ENCODE measurements at regions not wholly inside any gene's neighbourhood (a gene's known extent, or its start where the extent isn't known, plus 50 kb on each side); places are given as distances from the start of the nearest gene placed in this dataset.

DNA sequence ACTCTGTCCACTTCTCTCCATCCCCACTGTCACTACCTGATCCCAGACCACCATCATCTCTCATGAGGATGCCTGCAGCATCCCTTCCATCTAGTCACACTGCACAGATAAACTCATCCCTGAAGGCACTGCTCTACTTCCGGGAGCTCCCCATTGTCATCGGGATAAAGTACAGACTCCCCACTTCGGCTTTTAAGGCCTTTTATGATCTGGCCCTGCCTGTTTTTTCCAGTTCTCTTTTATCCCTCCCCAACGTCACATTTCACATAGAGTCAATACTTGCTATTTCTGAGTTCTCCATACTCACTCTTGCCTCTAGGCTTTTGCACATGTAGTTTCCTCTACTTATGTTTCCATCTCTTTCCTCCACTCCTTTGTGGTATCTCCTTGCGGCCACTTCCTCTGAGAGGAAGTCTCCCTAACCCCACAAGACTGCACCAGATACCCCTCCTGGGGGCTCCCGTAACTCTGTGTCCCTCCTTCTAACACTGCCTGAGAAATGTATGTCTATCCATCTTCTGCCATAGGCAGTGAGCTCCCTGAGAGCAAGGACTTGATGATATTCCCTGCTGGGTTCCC lies 66.9 kb downstream of the COPRS start:
- no peak for TF ChIP-seq HMG20A (CRISPR knock-in tag; conservative IDR thresholded peaks at IDR 0.05)
- TF ChIP-seq, protein P1, sequence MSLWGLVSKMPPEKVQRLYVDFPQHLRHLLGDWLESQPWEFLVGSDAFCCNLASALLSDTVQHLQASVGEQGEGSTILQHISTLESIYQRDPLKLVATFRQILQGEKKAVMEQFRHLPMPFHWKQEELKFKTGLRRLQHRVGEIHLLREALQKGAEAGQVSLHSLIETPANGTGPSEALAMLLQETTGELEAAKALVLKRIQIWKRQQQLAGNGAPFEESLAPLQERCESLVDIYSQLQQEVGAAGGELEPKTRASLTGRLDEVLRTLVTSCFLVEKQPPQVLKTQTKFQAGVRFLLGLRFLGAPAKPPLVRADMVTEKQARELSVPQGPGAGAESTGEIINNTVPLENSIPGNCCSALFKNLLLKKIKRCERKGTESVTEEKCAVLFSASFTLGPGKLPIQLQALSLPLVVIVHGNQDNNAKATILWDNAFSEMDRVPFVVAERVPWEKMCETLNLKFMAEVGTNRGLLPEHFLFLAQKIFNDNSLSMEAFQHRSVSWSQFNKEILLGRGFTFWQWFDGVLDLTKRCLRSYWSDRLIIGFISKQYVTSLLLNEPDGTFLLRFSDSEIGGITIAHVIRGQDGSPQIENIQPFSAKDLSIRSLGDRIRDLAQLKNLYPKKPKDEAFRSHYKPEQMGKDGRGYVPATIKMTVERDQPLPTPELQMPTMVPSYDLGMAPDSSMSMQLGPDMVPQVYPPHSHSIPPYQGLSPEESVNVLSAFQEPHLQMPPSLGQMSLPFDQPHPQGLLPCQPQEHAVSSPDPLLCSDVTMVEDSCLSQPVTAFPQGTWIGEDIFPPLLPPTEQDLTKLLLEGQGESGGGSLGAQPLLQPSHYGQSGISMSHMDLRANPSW (CRISPR knock-in tag; IDR thresholded peaks at IDR 0.05) = no peak
- TF ChIP-seq POLR2AphosphoS5 (IDR thresholded peaks at IDR 0.05; ENCODE audit: control insufficient read depth, insufficient read depth, low read depth, low read length) = no peak
- TF ChIP-seq, protein P2, sequence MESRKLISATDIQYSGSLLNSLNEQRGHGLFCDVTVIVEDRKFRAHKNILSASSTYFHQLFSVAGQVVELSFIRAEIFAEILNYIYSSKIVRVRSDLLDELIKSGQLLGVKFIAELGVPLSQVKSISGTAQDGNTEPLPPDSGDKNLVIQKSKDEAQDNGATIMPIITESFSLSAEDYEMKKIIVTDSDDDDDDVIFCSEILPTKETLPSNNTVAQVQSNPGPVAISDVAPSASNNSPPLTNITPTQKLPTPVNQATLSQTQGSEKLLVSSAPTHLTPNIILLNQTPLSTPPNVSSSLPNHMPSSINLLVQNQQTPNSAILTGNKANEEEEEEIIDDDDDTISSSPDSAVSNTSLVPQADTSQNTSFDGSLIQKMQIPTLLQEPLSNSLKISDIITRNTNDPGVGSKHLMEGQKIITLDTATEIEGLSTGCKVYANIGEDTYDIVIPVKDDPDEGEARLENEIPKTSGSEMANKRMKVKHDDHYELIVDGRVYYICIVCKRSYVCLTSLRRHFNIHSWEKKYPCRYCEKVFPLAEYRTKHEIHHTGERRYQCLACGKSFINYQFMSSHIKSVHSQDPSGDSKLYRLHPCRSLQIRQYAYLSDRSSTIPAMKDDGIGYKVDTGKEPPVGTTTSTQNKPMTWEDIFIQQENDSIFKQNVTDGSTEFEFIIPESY (CRISPR knock-in tag; IDR thresholded peaks at IDR 0.05) = no peak
- no peak for TF ChIP-seq RCOR1 (IDR thresholded peaks at IDR 0.05; ENCODE audit: borderline replicate concordance in 1 of 2, low read depth in 2 of 2, low read length in 2 of 2)
- no peak for TF ChIP-seq ZNF785 (CRISPR knock-in tag; IDR thresholded peaks at IDR 0.05)
- TF ChIP-seq CHD2 (IDR thresholded peaks at IDR 0.05; ENCODE audit: low read depth, low read length) = no peak
- TF ChIP-seq, protein P3, sequence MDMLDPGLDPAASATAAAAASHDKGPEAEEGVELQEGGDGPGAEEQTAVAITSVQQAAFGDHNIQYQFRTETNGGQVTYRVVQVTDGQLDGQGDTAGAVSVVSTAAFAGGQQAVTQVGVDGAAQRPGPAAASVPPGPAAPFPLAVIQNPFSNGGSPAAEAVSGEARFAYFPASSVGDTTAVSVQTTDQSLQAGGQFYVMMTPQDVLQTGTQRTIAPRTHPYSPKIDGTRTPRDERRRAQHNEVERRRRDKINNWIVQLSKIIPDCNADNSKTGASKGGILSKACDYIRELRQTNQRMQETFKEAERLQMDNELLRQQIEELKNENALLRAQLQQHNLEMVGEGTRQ (CRISPR knock-in tag; IDR thresholded peaks at IDR 0.05) = no peak
- no peak for TF ChIP-seq YBX1 (IDR thresholded peaks at IDR 0.05)
- TF ChIP-seq, protein P4, sequence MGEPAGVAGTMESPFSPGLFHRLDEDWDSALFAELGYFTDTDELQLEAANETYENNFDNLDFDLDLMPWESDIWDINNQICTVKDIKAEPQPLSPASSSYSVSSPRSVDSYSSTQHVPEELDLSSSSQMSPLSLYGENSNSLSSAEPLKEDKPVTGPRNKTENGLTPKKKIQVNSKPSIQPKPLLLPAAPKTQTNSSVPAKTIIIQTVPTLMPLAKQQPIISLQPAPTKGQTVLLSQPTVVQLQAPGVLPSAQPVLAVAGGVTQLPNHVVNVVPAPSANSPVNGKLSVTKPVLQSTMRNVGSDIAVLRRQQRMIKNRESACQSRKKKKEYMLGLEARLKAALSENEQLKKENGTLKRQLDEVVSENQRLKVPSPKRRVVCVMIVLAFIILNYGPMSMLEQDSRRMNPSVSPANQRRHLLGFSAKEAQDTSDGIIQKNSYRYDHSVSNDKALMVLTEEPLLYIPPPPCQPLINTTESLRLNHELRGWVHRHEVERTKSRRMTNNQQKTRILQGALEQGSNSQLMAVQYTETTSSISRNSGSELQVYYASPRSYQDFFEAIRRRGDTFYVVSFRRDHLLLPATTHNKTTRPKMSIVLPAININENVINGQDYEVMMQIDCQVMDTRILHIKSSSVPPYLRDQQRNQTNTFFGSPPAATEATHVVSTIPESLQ (CRISPR knock-in tag; IDR thresholded peaks at IDR 0.05) = no peak
- no peak for TF ChIP-seq ZNF217 (CRISPR knock-in tag; IDR thresholded peaks at IDR 0.05)
